Stomach (tissue), 8 donors: ENCODE measurements at regions not wholly inside any gene's neighbourhood (a gene's known extent, or its start where the extent isn't known, plus 50 kb on each side); places are given as distances from the start of the nearest gene placed in this dataset.

Experiments used
- DNase-seq, 2 donors: peaks; one replicate each; pipeline versions ENCODE4 v3.0.0 to v3.0.0-alpha.2; 2013 to 2019
- H3K27ac ChIP-seq, 5 donors: fragments of 200-600 bp in 4 of 5; sonication (generic) in 4 of 5; one replicate each; pipeline ENCODE4 v1.5.1; 2013 to 2019; ENCODE audit warnings: mild to moderate bottlenecking in 1 of 5, moderate library complexity in 1 of 5
- H3K27me3 ChIP-seq, 3 donors: fragments of 200-600 bp; sonication (generic); one replicate each; pipeline ENCODE4 v1.5.1; 2017 to 2019; ENCODE audit warnings: mixed run types in 1 of 3
- H3K36me3 ChIP-seq, 4 donors: fragments of 200-600 bp; sonication (generic); 1 replicate in 3 of 4; 2 replicates in 1 of 4; pipeline ENCODE4 v1.5.1; 2016 to 2019
- H3K4me1 ChIP-seq, 4 donors: fragments of 200-600 bp; sonication (generic); one replicate each; pipeline ENCODE4 v1.5.1; 2016 to 2019
- H3K4me3 ChIP-seq, 4 donors: fragments of 200-600 bp; sonication (generic) in 3 of 4; one replicate each; pipeline ENCODE4 v1.5.1; 2016 to 2019; ENCODE audit warnings: mild to moderate bottlenecking in 1 of 4
- H3K9me3 ChIP-seq, 4 donors: fragments of 200-600 bp; sonication (generic); one replicate each; pipeline ENCODE4 v1.5.1; 2016 to 2019
- POLR2A ChIP-seq, 4 donors: fragments of 450-650 bp; IDR thresholded peaks; one replicate each; pipeline ENCODE4 v1.6.1; 2016; ENCODE audit warnings: antibody characterized with exemption in 4 of 4, control low read depth in 2 of 4, mild to moderate bottlenecking in 1 of 4, moderate library complexity in 1 of 4
- WGBS, 5 donors: extraction: QIAGEN DNeasy Blood & Tissue Kit in 3 of 5; methylation state at CpG; one replicate each; pipeline versions ENCODE4 v1.1.5 to v1.1.7; 2013 to 2018; 5-methylcytosine and 5-hydroxymethylcytosine counted together
- intact Hi-C: fragments of 100-400 bp; cut with DNase I; formaldehyde crosslinking; loops from one replicate; pipeline ENCODE4 v1.15.1; 2023; ENCODE audit warnings: low total_unique reads
- donor health status: healthy with polysubstance abuse.
- donor health status: Bipolar disorder and iron deficiency.
- donor health status: healthy.

- WGBS, 5 donors: 51 to 71% (median 65%) methylated on average over 4 of the region's 4 CpGs
- peaks cover 11 to 61% (median 38%) of the 10 kb centered on the region in 4 donors for H3K4me1 ChIP-seq
- H3K27me3 ChIP-seq: no peaks in the 10 kb centered on the region
- peak overlapping the region in 4 of 5 donors; percentile 31 to 79 (median 56) for H3K27ac ChIP-seq
- peak overlapping the region in 1 of 4 donors; percentile 8 for H3K4me3 ChIP-seq
- no peak for DNase-seq
- H3K9me3 ChIP-seq: no peaks in the 10 kb centered on the region
- TF ChIP-seq POLR2A (IDR thresholded peaks at IDR 0.05): no peak
- H3K36me3 ChIP-seq: peaks cover 0 to 3% (median 0%) of the 10 kb centered on the region in 4 donors
- intact Hi-C loops: no loop called here
These were observed 59.1 kb downstream of the C9orf152 start for GRCh38 chr9:110148891-110149290.
